ENCODE measurements at regions not wholly inside any gene's neighbourhood (a gene's known extent, or its start where the extent isn't known, plus 50 kb on each side); places are given as distances from the start of the nearest gene placed in this dataset.

- no peak for TF ChIP-seq MXI1 (IDR thresholded peaks at IDR 0.05; ENCODE audit: low read depth, low read length)
- no peak for TF ChIP-seq UBTF (IDR thresholded peaks at IDR 0.05; ENCODE audit: borderline replicate concordance in 1 of 2, low read depth in 2 of 2, low read length in 2 of 2)
These were observed 156.5 kb upstream of the DKK2 start (continued) for GRCh38 chr4:107192601-107193000.

GRCh38 chr4:107187091-107187490 is 151.0 kb upstream of the DKK2 start:
- H3K9me3 ChIP-seq (replicated peaks; ENCODE audit: control insufficient read depth, insufficient read depth, low read depth, low read length) = no peaks in the 10 kb centered on the region
- no peaks in the 10 kb centered on the region for H4K20me1 ChIP-seq (replicated peaks; ENCODE audit: control insufficient read depth, insufficient read depth, low read length)
- FAIRE-seq (no peak), DNase-seq (ENCODE audit: extremely low read depth in 1 of 4, low spot score in 3 of 4) (no peak), ATAC-seq (no peak)
- no peaks in the 10 kb centered on the region for H3K9me1 ChIP-seq (ENCODE audit: control insufficient read depth, insufficient read depth, low read length)
- no peak overlapping the region for H3K27ac ChIP-seq (ENCODE audit: extremely low read depth, low read depth, low read length)
- no peaks in the 10 kb centered on the region for H3K79me2 ChIP-seq (ENCODE audit: control insufficient read depth, insufficient read depth, low read length)
- H3K4me1 ChIP-seq (replicated peaks in 1 of 2; ENCODE audit: control insufficient read depth in 2 of 2, insufficient read depth in 2 of 2, low read length in 2 of 2) = no peaks in the 10 kb centered on the region
- no peak overlapping the region for H3K4me2 ChIP-seq (ENCODE audit: insufficient read depth, low read length)
- H2AFZ ChIP-seq (ENCODE audit: low read depth, low read length) = no peak overlapping the region
- CTCF ChIA-PET (ENCODE audit: low intra/inter-chr PET ratio) = no interaction called here
- no peak overlapping the region for H3K9ac ChIP-seq (ENCODE audit: insufficient read depth in 1 of 2, low read depth in 2 of 2, low read length in 2 of 2)
- no peaks in the 10 kb centered on the region for H3K36me3 ChIP-seq (ENCODE audit: control insufficient read depth, insufficient read depth, low read length)
- no peaks in the 10 kb centered on the region for H3K27me3 ChIP-seq (ENCODE audit: control insufficient read depth in 2 of 2, insufficient read depth in 2 of 2, low read length in 2 of 2)
- BruUV-seq (replicated peaks) = no TSS peak
- H3K4me3 ChIP-seq = no peak overlapping the region
- in situ Hi-C loops (cut with MboI) = no loop called here
- intact Hi-C loops (cut with micrococcal nuclease) = loop anchor here (10.0 kb wide), 1 partner anchor 548 kb away; no protein-coding TSS in a partner anchor
- POLR2A ChIA-PET = no interaction called here
- 4% methylated on average over 2 of the region's 2 CpGs for WGBS (ENCODE audit: insufficient coverage, low coverage, missing lambda C conversion rate)
- TF ChIP-seq TAF15 (IDR thresholded peaks at IDR 0.05; ENCODE audit: low read depth, low read length) (no peak), BCLAF1 (IDR thresholded peaks at IDR 0.05; ENCODE audit: borderline replicate concordance in 1 of 2, control insufficient read depth in 1 of 2, low read depth in 2 of 2, low read length in 1 of 2) (no peak), PPARD (CRISPR knock-in tag; IDR thresholded peaks at IDR 0.05) (no peak), ZBTB49 (CRISPR knock-in tag; IDR thresholded peaks at IDR 0.05; ENCODE audit: borderline replicate concordance) (no peak), ZNF197 (CRISPR knock-in tag; IDR thresholded peaks at IDR 0.05; ENCODE audit: low read depth) (no peak), PYGO2 (tag; IDR thresholded peaks at IDR 0.05) (no peak), ZFP36 (IDR thresholded peaks at IDR 0.05; ENCODE audit: low read depth, low read length, partially characterized antibody) (no peak), DIDO1 (tag; IDR thresholded peaks at IDR 0.05; ENCODE audit: low read depth) (no peak), ARID1B (IDR thresholded peaks at IDR 0.05) (no peak), ZNF830 (CRISPR knock-in tag; IDR thresholded peaks at IDR 0.05) (no peak), ADNP (tag; IDR thresholded peaks at IDR 0.05) (no peak), ZNF778 (CRISPR knock-in tag; IDR thresholded peaks at IDR 0.05) (no peak), MCM7 (IDR thresholded peaks at IDR 0.05) (no peak)

Measured in K562 (cell line).